ENCODE measurements at regions not wholly inside any gene's neighbourhood (a gene's known extent, or its start where the extent isn't known, plus 50 kb on each side); places are given as distances from the start of the nearest gene placed in this dataset.
"Not testable (repeated sequence)": the region's sequence is repeated elsewhere in the genome, so short reads cannot be mapped to it uniquely, and the experiment has no call there.

DNA sequence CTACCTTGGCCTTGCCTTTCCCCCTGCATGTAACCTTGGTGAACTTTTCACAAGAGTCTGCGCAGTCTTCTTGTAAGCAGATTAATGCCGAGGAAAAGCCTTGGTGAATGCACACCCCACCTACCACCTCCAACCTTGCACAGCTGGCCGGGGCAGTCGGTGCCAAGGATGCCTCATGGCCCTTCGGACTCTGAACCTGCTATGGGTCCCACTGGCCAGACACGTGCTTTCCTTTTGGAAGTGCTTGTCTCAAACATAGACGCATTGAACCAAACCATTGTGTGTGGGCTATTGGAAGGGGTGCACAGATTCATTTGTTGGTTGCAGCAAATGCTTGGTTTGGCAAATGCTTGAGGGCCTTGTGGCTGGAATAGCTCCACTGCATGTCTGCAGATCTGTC, 109.0 kb upstream of the PLGLB2 start:
- not testable (repeated sequence) for DNase-seq (ENCODE audit: low read depth)

DNA sequence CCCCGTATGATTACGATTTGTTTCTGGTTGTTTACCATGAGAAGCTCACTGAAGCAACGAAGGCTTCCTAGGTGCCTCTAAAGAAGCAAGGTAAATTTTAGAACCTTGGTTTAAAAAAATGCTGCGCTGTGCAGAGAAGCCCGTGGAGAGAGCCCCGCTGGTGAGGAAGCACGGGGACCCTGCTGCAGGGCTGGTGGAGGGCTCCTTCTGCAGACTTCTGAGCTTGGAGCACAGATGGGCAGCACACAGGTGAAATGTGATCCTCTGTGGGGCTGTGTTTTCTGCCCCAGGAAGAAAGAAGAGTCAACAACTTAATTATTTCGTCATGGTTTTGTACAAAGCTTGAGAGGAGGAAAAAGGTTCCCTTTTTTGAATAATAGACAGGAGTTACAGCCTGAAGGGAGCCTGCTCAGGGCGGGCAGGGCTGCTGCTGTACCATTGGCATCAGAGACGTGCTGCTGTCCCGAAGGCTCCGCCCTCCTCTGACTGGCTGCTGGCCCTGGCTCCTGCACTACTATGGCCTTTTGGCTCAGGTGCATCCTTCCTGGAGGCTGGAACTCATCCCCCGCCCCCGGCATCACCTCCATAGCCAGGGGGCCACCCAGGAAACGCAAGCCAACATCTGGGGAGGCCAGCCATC, 108.0 kb upstream of the PLGLB2 start:
- not testable (repeated sequence) for DNase-seq (ENCODE audit: low read depth)

DNA sequence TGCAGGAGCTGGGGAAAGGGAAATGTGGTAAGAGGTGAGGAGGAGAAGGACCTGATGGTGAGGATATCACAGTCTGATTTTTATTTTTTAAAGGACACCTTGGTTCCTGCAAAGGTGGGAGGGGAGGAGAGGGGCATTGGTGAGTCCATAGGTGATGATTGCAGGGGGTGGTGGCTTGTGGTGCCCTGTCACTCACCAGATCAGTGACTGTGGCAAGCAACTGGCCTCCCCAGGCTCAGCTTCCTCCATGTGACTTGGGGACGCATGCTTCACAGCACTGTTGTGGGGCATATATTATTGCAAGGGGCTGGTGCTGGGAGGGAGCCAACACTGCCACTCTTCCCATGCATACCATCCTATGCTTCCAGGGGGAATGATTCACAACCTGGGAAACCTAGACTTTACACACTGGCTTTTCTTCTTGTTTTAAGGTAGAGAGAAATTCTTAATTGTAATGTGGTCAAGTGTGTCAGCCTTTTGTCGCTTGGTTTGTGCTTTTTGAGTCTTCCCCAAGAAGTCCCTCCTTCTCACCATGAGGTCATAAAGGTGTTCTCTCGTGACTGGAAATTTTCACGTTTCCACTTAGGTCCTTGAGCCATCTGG, 106.8 kb upstream of the PLGLB2 start:
- DNase-seq (ENCODE audit: low read depth), result not testable (repeated sequence)

DNA sequence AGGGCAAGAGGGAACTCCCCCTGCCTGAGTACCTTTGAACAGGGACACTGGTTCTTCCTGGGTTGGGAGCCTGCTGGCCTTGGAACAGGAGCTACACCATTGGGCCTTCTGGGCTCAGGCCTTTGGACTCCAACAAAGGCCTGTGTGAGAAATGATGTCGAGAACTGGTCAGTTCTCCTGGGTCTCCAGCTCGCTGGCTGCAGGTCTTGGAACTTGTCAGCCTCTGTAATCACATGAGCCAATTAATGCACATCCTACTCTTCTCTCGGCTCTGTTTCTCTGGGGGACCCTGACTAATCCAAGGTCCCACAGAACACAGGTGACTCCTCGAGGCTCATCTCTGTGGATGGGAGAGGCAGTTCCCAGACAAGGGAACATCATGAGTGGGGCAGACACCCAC, 104.7 kb upstream of the PLGLB2 start:
- not testable (repeated sequence) for DNase-seq (ENCODE audit: low read depth)

DNA sequence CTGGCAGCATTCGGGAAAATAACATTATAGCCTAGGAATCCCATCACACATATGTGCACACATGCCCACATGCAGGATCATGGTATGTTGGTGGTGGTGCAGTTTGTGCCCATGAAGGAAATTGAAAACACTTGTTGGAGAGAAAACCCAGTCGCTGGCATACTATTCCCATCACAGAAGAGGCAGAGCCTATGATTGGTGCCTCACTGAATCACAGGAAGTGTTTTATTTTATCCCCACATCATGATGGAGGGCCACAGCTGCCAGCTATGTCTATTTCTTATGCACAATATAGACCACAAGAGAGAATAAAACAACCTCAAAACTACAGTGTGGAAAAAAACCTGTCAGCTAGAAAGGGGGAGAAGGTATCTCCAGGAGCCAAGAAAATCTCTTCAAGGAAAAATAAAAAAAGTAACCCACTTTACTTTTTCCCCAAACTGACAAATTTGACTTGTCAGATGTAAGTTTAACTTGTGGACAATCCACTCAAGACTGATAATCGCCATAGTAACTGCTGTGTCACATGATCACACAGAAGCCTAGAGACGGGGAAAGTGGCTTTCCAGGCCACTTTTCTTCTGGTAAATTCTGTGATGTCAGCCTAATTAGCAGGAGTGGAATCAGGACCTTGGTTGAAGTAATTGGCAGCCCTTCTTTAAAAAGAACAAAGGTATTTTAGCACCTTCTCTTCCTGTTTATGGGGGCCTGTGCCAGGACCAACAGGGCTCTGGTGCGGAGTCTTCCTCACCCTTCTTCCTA, 100.0 kb upstream of the PLGLB2 start:
- DNase-seq (ENCODE audit: low read depth), result not testable (repeated sequence)

DNA sequence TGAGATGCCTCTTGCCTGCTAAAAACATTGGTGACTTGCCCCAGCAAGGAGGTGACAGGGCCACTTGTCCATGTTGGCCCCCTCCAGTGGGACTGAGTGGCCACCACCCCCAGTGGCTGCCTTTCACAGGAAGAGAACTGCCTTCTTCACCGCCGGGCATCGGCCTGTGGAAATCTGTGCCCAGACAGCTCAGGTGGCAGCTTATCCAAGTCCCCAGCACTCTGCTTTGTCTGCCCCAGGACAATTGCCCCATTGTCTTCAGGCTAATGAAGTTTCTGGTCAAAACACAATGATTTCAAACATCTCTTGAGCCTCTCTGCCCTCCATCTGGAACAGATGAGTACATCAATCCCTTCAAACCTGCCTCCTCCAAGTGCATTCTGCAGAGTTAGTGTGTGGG, 99.1 kb upstream of the PLGLB2 start:
- not testable (repeated sequence) for DNase-seq (ENCODE audit: low read depth)

DNA sequence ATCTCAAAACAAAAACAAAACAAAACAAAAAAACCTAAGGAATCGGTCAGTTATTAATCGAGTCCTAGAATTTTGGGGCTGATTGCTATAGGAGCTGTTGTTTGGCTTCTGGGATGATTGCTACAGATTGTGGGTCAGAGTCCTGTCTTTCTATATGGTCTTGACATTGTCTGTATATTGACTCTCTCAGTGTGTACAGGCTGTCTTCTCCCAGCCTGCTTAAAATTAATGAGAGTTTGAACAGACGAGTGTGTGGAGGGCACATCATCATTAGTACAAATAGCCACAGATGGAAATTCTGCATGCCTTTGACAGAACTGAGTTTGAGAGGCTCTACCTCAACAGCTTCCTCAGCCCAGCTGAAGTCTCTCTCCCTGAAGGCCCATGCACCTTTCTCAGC, 98.0 kb upstream of the PLGLB2 start:
- not testable (repeated sequence) for DNase-seq (ENCODE audit: low read depth)

DNA sequence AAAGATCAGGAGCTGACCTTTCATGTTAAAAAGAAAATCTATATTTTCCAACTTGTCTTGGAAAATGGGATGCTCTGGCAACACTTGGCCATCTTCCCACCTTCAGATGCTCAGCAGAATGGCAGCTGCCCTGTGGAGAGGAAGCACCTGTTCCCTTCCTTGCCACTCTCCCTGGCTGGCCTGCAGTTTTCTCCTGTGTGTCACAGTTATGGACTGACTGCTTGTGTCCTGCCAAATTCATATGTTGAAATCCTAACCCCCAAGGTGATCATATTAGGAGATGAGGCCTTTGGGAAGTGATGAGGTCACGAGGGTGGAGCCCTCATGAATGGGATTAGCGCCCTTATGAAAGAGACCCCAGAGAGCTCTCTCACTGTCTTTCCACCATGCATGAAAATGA, 97.0 kb upstream of the PLGLB2 start:
- DNase-seq (ENCODE audit: low read depth), result not testable (repeated sequence)

DNA sequence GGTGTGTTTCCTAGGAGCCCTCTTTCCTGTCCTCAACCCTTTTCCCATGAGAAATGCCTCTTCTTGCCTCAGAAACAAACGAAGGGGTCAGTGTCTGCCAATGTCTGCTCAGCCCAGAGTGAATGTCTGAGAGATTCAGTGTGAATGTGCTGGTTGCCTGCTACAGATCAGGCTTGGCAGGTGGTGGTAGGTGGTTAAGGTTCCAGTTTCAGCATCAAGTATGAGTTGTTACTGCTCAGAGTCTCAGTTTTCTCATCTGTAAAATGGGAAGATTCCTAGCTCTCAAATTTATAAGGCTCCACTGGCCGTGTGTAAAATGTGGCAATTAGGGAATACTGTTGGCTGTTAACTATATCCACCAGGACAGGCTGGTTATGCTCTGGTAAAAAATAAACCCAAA, 96.3 kb upstream of the PLGLB2 start:
- not testable (repeated sequence) for DNase-seq (ENCODE audit: low read depth)

DNA sequence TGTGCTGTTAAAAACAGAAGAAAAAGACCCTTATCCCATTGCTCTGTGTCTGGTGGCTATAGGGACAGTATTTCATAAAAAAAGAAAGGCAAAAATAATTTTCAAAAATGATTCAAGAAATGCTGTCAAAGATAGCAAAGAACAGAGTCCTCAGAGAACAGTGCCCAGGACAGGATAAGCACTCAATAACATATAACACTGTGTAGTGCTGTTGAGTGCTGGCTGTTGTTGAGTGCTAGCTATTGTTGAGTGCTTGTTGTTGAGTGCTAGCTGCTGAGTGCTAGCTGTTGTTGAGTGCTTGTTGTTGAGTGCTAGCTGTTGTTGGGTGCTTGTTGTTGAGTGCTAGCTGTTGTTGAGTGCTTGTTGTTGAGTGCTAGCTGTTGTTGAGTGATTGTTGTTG, 94.5 kb upstream of the PLGLB2 start:
- not testable (repeated sequence) for DNase-seq (ENCODE audit: low read depth)

DNA sequence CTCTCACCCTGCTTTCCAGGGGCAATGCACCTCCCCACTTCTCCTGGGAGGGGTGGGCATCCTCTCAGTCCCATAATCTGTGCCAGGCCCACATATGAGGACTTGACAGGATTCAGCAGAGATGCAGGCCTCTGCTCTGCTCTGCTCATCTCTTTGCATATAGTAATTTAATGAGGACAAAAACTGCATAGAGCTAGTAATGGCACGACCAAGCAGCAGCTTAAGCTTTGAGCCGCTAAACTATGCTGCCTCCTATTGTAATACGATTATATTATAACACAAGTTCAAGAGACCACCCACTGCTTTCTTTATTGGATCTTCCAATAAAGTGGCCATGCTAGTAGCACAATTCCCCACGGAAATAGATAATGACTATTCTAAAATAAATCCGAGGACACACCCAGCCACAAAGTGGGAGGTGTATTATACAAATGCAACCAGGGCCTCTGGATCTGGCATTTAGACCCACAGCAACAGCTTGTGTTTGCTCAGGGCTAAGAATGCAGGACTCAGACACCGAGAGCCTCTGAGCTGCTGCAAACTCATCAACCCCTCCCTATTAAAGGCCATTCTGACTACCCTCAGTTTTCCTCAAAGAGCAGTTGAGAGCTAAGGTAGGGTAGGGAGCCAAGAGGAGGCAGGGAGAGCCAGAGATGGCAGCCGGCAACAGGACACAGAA, 93.6 kb upstream of the PLGLB2 start:
- not testable (repeated sequence) for DNase-seq (ENCODE audit: low read depth)

DNA sequence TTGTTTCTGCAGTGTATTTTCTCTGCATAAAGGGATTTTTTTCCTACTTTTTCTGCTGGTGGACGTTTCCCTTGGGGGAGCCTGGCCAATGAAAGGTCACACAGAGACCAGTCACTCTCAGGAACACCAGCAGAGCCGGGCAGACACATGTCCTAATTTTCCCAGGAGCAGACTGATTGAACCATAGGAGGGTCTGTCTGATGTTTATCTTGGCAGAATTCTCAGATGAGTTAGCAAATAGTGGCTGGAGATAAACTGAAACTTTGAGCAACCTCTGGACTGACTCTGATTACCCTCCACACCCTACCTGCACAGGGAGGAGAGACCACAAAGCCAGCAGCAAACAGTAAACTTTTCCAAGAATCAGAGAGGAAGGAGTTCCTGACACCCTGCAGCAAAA, 90.0 kb upstream of the PLGLB2 start:
- DNase-seq (ENCODE audit: low read depth), result not testable (repeated sequence)

DNA sequence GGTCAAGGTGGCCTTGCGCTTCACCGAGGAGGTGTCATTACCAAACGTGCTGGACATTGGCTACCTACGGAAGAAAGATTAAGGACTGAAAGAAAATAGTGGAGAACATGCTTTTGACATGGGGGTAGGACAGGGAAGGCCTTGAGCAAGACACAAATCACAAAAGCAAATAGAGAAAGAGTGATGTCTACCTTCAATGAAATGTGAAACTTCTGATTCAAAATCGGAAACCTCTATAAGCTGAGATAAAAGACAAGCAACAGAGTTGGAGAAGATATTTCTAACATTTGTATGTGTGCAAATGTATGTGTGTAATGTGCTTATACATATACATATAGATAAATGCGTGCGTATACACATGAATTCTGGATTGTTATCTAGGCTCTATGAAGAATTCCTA, 89.5 kb upstream of the PLGLB2 start:
- not testable (repeated sequence) for DNase-seq (ENCODE audit: low read depth)

DNA sequence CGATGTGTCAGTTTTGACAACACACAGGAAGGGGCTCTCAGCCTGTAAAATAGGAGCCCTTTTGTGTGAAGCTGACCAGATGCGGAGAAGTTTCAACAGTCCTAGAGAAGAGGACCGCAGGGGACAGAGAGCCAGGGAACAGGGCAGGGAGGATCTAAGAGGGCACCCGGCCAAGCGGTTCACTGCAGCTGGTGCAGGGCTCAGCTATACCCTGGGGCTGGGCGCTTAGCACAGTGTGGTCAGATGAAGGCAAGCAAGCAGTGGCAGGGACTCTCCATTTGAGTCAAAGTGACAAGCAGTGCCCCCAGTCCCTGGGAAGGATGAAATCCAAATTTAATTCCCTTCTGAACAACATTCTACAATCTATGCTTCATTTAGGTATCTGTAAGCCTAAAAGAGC, 88.9 kb upstream of the PLGLB2 start:
- not testable (repeated sequence) for DNase-seq (ENCODE audit: low read depth)

DNA sequence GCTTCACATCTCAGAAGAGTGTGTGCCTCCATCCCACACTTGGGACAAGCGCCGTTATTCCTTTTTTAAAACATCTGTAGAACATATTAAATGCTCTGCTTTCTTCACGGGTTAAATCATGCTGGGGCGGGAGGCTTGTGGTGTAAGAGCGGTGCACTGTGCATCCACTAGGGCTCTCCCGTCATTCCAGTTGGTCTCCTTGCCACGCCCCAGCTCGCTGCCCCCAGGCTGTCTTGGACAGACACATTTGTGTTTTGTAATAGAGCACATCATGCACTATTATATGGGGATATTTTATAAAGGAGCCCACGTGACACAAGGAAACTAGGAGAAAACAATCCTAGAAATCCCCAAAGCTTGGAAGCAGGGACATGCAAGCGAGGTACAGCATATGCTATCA, 87.7 kb upstream of the PLGLB2 start:
- not testable (repeated sequence) for DNase-seq (ENCODE audit: low read depth)

DNA sequence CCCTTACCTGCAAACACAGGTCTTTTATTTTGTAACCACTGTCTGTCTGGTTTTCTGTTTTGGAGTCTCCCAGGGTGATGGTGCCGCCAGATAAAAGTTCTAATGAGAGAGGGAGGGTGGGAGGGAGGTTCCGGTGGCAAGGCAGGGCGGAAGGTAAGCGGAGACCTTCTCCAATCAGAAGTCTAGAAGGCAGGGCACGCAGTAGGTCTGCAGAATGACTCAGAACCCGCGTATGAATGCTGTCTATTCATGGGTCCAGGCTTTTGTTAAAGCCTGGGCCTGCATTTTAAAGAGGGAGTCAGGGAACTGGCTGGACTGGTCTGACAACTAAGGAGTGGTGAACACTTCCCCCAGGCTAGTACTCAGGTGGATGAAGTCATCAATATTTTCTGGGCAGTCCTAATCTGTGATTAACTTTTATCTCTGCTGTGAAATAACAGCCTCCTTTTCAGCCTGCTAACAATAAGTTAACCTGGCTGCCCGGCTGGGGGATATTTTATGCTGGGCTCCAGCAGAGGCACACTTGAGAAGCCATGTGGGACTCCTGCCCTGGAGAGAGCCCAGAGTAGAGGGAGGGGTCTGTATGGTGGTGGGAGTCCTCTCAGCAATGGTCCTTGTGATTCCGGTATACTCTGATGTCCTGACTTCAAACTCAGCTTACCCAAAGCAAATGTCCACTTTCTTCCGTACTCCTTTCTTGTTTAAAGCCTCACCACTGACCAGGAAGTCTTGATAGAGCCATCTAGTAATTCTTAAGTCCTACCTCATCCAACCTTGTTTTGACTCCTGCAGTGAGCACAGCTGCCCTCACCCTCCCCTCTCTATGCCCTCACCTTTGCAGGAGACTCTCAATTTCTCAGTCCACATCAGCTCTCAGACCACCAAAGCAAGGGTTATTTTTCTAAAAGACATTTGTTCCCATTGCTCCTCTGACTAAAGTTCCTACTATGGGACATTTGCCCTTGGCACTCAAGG, 85.3 kb upstream of the PLGLB2 start:
- not testable (repeated sequence) for DNase-seq (ENCODE audit: low read depth)

DNA sequence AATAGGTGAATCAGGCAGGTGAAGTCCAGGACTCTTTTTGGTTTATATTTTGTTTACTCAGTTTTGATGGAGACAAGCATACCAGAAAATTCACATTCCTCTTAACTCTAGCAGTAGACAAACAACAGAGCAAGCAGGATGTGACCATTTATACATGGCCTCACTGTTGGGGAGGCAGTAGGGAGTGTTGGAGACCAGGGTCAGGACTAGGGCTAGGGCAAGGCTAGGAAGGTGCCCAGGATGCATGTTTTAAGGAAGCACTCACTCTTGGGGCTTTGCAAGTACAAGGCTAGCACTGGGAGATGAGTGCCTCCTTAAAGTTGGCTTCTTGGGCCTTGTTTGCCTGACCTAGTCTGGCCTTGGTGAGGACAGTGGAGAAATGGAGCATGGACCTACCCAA, 84.5 kb upstream of the PLGLB2 start:
- not testable (repeated sequence) for DNase-seq (ENCODE audit: low read depth)

DNA sequence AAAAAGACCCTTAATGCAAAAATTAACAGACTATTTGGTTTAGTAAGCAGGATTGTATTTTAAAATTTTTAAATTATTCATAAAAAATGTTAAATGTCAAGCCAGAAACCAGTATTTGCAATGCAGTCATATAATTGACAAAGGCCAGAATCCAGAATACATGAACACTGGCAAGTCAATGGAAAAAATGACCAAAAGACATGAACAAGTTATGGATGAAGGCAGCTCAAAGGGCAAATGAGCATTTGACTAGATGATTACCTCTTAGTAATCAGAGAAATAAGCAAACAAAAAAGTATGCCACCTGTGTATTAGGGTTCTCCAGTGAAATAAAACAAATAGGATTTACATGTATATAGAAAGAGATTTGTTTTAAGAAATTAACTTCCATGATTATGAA, 80.9 kb upstream of the PLGLB2 start:
- not testable (repeated sequence) for DNase-seq (ENCODE audit: low read depth)

DNA sequence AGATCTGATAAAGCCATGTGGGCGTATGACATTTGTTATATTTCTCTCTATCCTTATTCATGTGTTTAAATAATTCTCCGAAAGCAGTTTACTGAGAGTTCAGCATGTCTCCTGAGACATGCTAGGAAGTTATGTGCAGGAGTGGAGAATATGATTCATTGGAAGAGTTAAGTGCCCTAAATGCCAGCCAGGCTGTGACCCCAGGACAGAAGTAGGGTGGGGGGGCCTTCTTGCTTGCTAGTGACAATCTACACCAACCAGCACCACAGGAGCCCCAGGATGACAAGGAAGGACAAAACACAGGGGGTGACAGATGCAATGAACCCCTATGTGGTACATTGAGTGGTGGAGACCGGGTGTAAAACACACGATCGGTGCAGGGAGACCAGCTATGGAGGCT, 79.5 kb upstream of the PLGLB2 start:
- DNase-seq (ENCODE audit: low read depth), result not testable (repeated sequence)

DNA sequence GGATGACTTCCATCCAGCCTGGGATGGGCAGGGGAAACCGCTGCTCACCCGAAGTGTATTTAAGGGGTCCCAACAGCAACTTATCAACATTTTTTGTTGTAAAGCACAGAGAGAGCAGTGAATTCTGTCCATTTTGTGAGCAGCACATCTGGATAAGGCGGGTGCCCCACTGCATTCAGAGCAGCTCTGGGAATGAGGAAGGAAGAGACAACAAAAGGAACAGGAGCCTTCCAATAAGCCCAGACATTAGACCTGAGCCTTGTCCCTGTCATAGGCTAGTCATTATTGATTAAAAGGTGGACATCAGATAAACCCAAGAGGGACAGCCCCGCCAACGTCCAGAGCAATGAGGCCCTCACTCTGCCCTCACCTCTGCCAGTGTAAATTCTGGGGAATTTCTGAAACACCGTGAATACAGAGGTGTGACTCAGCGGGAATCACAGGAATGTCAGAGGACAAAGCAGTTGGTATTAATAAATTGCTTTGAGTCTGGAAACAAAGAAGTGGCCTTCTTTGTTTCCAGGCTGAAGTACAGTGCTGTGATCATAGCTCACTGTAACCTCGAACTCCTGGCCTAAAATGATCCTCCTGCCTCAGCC, 78.2 kb upstream of the PLGLB2 start:
- not testable (repeated sequence) for DNase-seq (ENCODE audit: low read depth)

DNA sequence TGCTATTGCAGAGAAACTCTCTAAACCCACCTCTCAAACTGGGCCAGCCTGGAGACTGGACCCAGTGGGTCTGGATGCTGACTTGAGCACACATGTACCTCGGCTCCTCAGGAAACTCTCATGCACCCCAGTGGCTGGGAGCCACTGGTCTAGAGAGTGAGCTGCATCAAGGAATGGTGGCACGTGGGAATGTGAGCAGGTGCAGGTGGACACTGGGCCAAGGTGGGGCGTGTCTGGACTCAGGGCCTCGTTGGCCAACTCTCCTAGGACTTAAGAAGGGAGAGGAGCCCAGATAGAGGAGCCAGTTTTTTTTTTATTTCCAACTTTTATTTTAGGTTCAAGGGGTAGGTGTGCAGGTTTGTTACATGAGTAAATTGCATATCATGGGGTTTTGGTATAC, 75.5 kb upstream of the PLGLB2 start:
- DNase-seq (ENCODE audit: low read depth), result not testable (repeated sequence)
